ENCODE measurements at regions not wholly inside any gene's neighbourhood (a gene's known extent, or its start where the extent isn't known, plus 50 kb on each side); places are given as distances from the start of the nearest gene placed in this dataset.
A peak's percentile ranks its signal among the peaks of the same experiment; 100 is the strongest.
"Not testable (repeated sequence)": the region's sequence is repeated elsewhere in the genome, so short reads cannot be mapped to it uniquely, and the experiment has no call there.

DNA sequence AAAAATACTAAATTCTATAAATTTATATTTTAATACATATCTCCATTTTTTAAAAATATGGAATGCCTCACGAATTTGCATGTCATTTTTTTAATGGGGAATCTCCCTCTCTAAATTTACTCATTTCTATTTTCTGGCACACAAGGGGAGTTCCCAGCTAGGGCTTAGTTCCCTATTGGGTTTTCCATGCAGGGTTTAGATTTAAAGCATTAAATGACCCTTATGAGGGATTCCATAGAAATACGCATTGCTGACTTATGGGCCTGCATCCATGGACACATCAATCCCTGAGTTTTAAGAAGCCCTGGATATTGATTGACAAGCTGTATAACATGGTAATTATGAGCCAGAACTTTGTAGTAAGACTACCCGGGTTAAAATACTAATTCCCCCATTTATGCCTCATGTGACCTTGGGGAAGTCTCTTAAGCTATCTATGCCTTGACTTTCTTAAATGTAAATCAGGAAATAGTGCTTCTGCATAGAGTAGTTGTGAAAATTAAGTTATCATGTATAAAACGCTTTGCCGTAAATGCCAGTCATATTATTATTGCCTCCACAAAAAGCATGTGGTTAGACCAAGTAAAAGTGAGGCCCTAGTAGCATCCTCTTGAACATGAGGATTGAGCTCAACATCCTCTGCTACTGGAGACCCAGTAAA, 78.8 kb upstream of the ANKRD1 start:
- Mint-ChIP-seq H3K27me3 (ENCODE audit: low read depth) (no peaks in the 10 kb centered on the region), H3K4me3 (no peak overlapping the region), H3K27ac (no peak overlapping the region), H3K9me3 (no peaks in the 10 kb centered on the region), H3K4me1 (peaks cover 36% of the 10 kb centered on the region), H3K36me3 (ENCODE audit: low read depth) (no peaks in the 10 kb centered on the region)
- TF ChIP-seq, protein P1, sequence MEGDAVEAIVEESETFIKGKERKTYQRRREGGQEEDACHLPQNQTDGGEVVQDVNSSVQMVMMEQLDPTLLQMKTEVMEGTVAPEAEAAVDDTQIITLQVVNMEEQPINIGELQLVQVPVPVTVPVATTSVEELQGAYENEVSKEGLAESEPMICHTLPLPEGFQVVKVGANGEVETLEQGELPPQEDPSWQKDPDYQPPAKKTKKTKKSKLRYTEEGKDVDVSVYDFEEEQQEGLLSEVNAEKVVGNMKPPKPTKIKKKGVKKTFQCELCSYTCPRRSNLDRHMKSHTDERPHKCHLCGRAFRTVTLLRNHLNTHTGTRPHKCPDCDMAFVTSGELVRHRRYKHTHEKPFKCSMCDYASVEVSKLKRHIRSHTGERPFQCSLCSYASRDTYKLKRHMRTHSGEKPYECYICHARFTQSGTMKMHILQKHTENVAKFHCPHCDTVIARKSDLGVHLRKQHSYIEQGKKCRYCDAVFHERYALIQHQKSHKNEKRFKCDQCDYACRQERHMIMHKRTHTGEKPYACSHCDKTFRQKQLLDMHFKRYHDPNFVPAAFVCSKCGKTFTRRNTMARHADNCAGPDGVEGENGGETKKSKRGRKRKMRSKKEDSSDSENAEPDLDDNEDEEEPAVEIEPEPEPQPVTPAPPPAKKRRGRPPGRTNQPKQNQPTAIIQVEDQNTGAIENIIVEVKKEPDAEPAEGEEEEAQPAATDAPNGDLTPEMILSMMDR (IDR thresholded peaks at IDR 0.05; ENCODE audit: unreplicated experiment in 3 of 3), result no peak

DNA sequence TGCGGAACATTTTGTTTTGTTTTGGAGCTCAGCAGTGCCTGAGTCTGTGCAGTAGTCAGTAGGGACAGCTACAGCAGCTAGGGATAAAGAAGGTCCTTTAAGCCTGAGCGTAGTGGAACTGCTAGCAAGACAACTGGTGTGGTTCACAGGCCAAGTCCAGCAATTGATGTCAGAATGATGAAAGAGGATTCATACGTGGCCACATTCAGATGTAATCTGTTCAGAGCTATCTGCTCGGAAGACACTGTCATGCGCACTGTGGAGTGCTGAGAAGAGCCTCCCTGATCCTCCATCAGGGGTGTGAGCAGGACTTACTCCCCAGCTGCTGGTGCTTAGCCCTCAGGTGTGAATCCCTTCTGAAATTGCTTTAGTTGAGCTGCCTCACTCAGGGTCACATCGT, 79.6 kb upstream of the ANKRD1 start:
- TF ChIP-seq, protein P1 (IDR thresholded peaks at IDR 0.05; ENCODE audit: unreplicated experiment in 3 of 3), result no peak
- H3K27me3 Mint-ChIP-seq (ENCODE audit: low read depth), result no peaks in the 10 kb centered on the region
- H3K36me3 Mint-ChIP-seq (ENCODE audit: low read depth), result no peaks in the 10 kb centered on the region
- H3K4me3 Mint-ChIP-seq, result no peak overlapping the region
- H3K9me3 Mint-ChIP-seq, result no peaks in the 10 kb centered on the region
- H3K27ac Mint-ChIP-seq, result no peak overlapping the region
- peaks cover 44% of the 10 kb centered on the region for H3K4me1 Mint-ChIP-seq

DNA sequence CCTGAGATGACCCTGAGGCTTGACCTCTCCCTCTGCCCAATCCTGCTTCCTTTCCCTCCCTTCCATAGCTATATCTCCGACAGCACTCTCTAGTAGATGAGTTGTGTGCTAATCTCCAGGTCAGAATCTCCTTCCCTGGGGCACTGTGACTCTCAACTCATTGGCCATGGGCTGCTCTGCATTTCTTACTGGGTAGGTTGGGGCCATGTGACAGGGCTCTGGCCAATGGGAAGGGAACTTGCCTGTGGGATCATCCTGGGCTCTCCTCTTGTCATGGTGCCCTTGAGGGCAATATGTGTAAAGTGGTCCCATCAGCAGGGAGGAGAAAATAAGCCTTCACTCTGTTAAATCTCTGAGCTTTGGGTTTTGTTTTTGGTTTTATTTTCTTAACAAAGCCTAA, 80.1 kb upstream of the ANKRD1 start:
- H3K27ac Mint-ChIP-seq, result no peak overlapping the region
- TF ChIP-seq, protein P1 (IDR thresholded peaks at IDR 0.05; ENCODE audit: unreplicated experiment in 3 of 3), result no peak
- no peaks in the 10 kb centered on the region for H3K9me3 Mint-ChIP-seq
- no peaks in the 10 kb centered on the region for H3K27me3 Mint-ChIP-seq (ENCODE audit: low read depth)
- no peak overlapping the region for H3K4me3 Mint-ChIP-seq
- no peaks in the 10 kb centered on the region for H3K36me3 Mint-ChIP-seq (ENCODE audit: low read depth)
- peaks cover 44% of the 10 kb centered on the region for H3K4me1 Mint-ChIP-seq

DNA sequence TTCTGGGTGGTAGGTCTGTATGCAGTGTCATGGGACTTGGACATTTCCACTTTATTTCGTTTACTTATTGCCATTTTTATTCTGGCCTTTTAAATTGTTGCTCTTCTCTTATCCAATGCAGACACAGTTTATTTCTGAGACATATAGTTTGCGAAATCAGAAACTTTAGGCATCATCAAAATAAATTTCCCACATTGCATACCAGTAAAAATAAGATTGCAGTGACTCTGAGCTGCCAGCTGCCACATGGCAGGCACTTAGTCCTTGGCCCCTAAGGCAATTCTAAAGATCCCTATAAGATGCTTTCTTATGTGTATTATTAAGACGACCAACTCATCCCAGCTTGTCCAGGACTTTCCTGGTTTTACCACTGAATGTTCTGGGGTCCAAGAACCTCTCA, 81.8 kb upstream of the ANKRD1 start:
- no peak overlapping the region for H3K27ac Mint-ChIP-seq

DNA sequence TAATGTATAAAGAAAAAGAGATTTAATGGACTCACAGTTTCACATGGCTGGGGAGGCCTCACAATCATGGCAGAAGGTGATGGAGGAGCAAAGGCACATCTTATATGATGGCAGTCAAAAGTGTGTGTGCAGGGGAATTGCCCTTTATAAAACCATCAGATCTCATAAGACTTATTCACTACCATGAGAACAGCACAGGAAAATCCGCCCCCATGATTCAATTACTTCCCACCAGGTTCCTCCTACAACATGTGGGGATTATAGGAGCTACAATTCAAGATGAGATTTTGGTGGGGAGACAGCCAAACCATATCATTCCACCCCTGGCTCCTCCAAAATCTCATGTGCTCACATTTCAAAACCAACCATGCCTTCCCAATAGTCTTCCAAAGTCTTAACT, 82.5 kb upstream of the ANKRD1 start:
- not testable (repeated sequence) for H3K27me3 Mint-ChIP-seq (ENCODE audit: low read depth); H3K9me3 Mint-ChIP-seq; H3K4me3 Mint-ChIP-seq; H3K36me3 Mint-ChIP-seq (ENCODE audit: low read depth)
- Mint-ChIP-seq H3K27ac (peak overlapping the region in 2 of 3 experiments; percentile 9 to 21), H3K4me1 (peaks cover 50% of the 10 kb centered on the region)

More for the DNA sequence above, 81.8 kb upstream of the ANKRD1 start:
- Mint-ChIP-seq H3K4me1 (peaks cover 56% of the 10 kb centered on the region), H3K9me3 (no peaks in the 10 kb centered on the region), H3K4me3 (no peak overlapping the region), H3K36me3 (ENCODE audit: low read depth) (no peaks in the 10 kb centered on the region), H3K27me3 (ENCODE audit: low read depth) (no peaks in the 10 kb centered on the region)
- TF ChIP-seq, protein P1 (IDR thresholded peaks at IDR 0.05; ENCODE audit: unreplicated experiment in 3 of 3), result no peak

GRCh38 chr10:91005276-91005675, 84.4 kb upstream of the ANKRD1 start:
- H3K36me3 Mint-ChIP-seq (ENCODE audit: low read depth); H3K9me3 Mint-ChIP-seq; H3K4me3 Mint-ChIP-seq; H3K27me3 Mint-ChIP-seq (ENCODE audit: low read depth): not testable (repeated sequence)
- H3K27ac Mint-ChIP-seq, result peak overlapping the region in 1 of 3 experiments; percentile 6
- H3K4me1 Mint-ChIP-seq, result peaks cover 51% of the 10 kb centered on the region

DNA sequence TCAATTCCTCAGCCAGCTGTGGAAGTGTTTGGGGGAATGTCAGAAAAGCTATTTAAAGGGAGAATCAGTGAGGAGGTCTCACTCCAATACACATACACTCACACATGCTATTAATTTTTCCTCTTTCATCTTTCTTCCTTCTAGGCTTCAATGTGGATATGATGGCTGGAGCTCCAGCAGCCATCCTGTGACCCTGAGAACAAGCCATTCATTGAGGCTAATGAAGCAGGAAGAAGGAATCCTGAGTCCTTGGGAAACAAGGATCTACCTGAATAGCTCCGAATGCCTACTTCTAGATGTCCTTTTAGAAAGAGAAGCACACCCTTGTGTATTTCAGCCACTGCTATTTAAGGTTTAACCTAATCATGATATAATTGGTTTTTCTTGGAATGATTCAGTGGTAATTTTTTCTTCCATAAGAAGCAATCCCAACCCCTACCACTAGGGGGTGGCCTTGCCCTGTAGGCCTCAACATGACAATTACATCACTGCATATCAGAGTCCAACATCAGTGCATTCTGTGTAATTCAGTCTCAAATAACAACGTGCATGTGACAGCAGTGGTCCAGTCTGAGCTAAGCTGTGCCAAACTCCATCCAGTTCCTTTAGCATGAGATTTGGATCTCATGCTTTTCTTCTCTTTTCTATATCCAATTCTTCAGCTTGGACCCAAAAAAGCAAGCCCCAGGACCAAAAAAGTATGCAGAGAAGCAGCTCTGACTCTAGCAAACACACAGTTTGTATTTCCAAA, 85.3 kb upstream of the ANKRD1 start:
- Mint-ChIP-seq H3K36me3 (ENCODE audit: low read depth) (no peaks in the 10 kb centered on the region), H3K4me1 (peaks cover 44% of the 10 kb centered on the region), H3K27me3 (ENCODE audit: low read depth) (peaks cover 5% of the 10 kb centered on the region), H3K27ac (peak overlapping the region; percentile 48 to 91 (median 65)), H3K9me3 (no peaks in the 10 kb centered on the region), H3K4me3 (no peak overlapping the region)
- TF ChIP-seq, protein P1 (IDR thresholded peaks at IDR 0.05; ENCODE audit: unreplicated experiment in 3 of 3), result peak; percentile 80 to 81 (median 80)

All from nephron (organoid).